A549 (cell line): ENCODE measurements at regions not wholly inside any gene's neighbourhood (a gene's known extent, or its start where the extent isn't known, plus 50 kb on each side); places are given as distances from the start of the nearest gene placed in this dataset.

ENCODE experiments used
- ATAC-seq, 2 experiments: fragments of 200-7000 bp in 1 of 2; fragments of >200 bp in 1 of 2; cut with Nextera tagmentation in 1 of 2; cut with Tn5 transposase in 1 of 2; 3 replicates each; pipeline versions ENCODE4 v1.8.0 to v1.9.1; 2018 to 2020; ENCODE audit warnings: mild to moderate bottlenecking in 1 of 2, moderate library complexity in 1 of 2
- CTCF ChIA-PET: fragments of 300-600 bp; sonication (Branson Sonifier 250); formaldehyde crosslinking; extraction: SDS; loops from one replicate; lab custom pipeline; 2021; ENCODE audit warnings: antibody characterized with exemption, inconsistent platforms; lab: Yijun Ruan, JAX
- POLR2A ChIA-PET: fragments of 350-600 bp; formaldehyde crosslinking; extraction: SDS; loops from one replicate; lab custom pipeline; 2021; ENCODE audit warnings: antibody characterized with exemption, inconsistent platforms; lab: Yijun Ruan, JAX
- DNase-seq, 2 experiments: peaks; one replicate each; pipeline versions ENCODE4 v3.0.0 to v3.0.0-alpha.2; 2011 to 2016; ENCODE audit warnings: low read depth in 1 of 2, low spot score in 1 of 2
- FAIRE-seq: peaks from 2 replicates; lab custom pipeline; 2011; peaks lifted over from hg19 to GRCh38; lab: Jason Lieb, UNC
- H3K27ac ChIP-seq, 2 experiments: fragments of >200 bp; sonication (Bioruptor Twin); formaldehyde crosslinking; 3 replicates each; pipeline ENCODE4 v1.5.1; 2016 to 2017
- H3K4me1 ChIP-seq: fragments of >200 bp; sonication (Bioruptor Twin); formaldehyde crosslinking; 3 replicates; pipeline ENCODE4 v1.6.1; 2016
- H3K4me2 ChIP-seq: fragments of >200 bp; sonication (Bioruptor Twin); formaldehyde crosslinking; 3 replicates; pipeline ENCODE4 v1.6.1; 2016
- H3K4me3 ChIP-seq: fragments of >200 bp; sonication (Bioruptor Twin); formaldehyde crosslinking; 3 replicates; pipeline ENCODE4 v1.5.1; 2016
- H3K9me3 ChIP-seq: fragments of >200 bp; sonication (Bioruptor Twin); formaldehyde crosslinking; 3 replicates; pipeline ENCODE4 v1.6.1; 2016
- CBX2 ChIP-seq: fragments of 200-600 bp; sonication (generic); IDR thresholded peaks from 2 replicates; pipeline ENCODE4 v1.6.1; 2016; ENCODE audit warnings: low read depth, mild to moderate bottlenecking, borderline replicate concordance
- CBX8 ChIP-seq: fragments of 200-600 bp; sonication (generic); IDR thresholded peaks from 2 replicates; pipeline ENCODE4 v1.6.1; 2016
- CEBPB ChIP-seq, 2 experiments: fragments of >200 bp in 1 of 2; sonication (Bioruptor Twin) in 1 of 2; formaldehyde crosslinking in 1 of 2; IDR thresholded peaks; 2 replicates each; pipeline ENCODE4 v1.6.1; 2012 to 2016
- CHD2 ChIP-seq: fragments of 150-350 bp; IDR thresholded peaks from 2 replicates; pipeline ENCODE4 v1.6.1; 2014; ENCODE audit warnings: low read length; ENCODE audit not compliant: partially characterized antibody
- E2F6 ChIP-seq: IDR thresholded peaks from 2 replicates; pipeline ENCODE4 v1.6.1; 2012; ENCODE audit warnings: low read depth, borderline replicate concordance
- EHF ChIP-seq: fragments of 250-450 bp; sonication (Bioruptor Pico); IDR thresholded peaks from 2 replicates; pipeline ENCODE4 v1.5.0; 2020; ENCODE audit warnings: mild to moderate bottlenecking
- EHMT2 ChIP-seq: fragments of 200-600 bp; sonication (generic); IDR thresholded peaks from 2 replicates; pipeline ENCODE4 v1.6.1; 2016; ENCODE audit warnings: antibody characterized with exemption, low read depth, mild to moderate bottlenecking, moderate library complexity
- EP300 ChIP-seq, 2 experiments: fragments of >200 bp; sonication (Bioruptor Twin); formaldehyde crosslinking; IDR thresholded peaks; 2 replicates in 1 of 2; 3 replicates in 1 of 2; pipeline ENCODE4 v1.6.1; 2016 to 2017
- FOSB ChIP-seq: fragments of 250-450 bp; sonication (Bioruptor Pico); IDR thresholded peaks from 2 replicates; pipeline ENCODE4 v1.5.0; 2020; ENCODE audit warnings: mild to moderate bottlenecking, moderate library complexity
- FOXS1 ChIP-seq: fragments of 250-450 bp; sonication (Bioruptor Pico); IDR thresholded peaks from 2 replicates; pipeline ENCODE4 v1.5.0; 2020; ENCODE audit warnings: mild to moderate bottlenecking, moderate library complexity
- GATA3 ChIP-seq: IDR thresholded peaks from 2 replicates; pipeline ENCODE4 v1.6.1; 2012; ENCODE audit warnings: borderline replicate concordance
- HDAC2 ChIP-seq: fragments of 200-600 bp; sonication (generic); IDR thresholded peaks from 2 replicates; pipeline ENCODE4 v1.6.1; 2016
- HEYL ChIP-seq: fragments of 250-450 bp; sonication (Bioruptor Pico); IDR thresholded peaks from 2 replicates; pipeline ENCODE4 v1.8.0; 2021; ENCODE audit warnings: mild to moderate bottlenecking, moderate library complexity
- HMGXB4 ChIP-seq: fragments of 250-450 bp; sonication (Bioruptor Pico); IDR thresholded peaks from 2 replicates; pipeline ENCODE4 v1.5.0; 2021; ENCODE audit warnings: mild to moderate bottlenecking, moderate library complexity, borderline replicate concordance
- HOXA7 ChIP-seq: fragments of 250-450 bp; sonication (Bioruptor Pico); IDR thresholded peaks from 2 replicates; pipeline ENCODE4 v1.5.0; 2020; ENCODE audit warnings: mild to moderate bottlenecking, moderate library complexity
- HOXB5 ChIP-seq: fragments of 250-450 bp; sonication (Bioruptor Pico); IDR thresholded peaks from 2 replicates; pipeline ENCODE4 v1.5.0; 2020; ENCODE audit warnings: mild to moderate bottlenecking, moderate library complexity
- JUN ChIP-seq, 2 experiments: fragments of >200 bp; sonication (Bioruptor Twin); formaldehyde crosslinking; IDR thresholded peaks; 2 replicates in 1 of 2; 3 replicates in 1 of 2; pipeline ENCODE4 v1.6.1; 2016 to 2017
- JUNB ChIP-seq: fragments of >200 bp; sonication (Bioruptor Twin); formaldehyde crosslinking; IDR thresholded peaks from 2 replicates; pipeline ENCODE4 v1.6.1; 2016
- KDM1A ChIP-seq: fragments of 200-600 bp; sonication (generic); IDR thresholded peaks from 2 replicates; pipeline ENCODE4 v1.6.1; 2016; ENCODE audit warnings: low read depth, mild to moderate bottlenecking
- NFE2L2 ChIP-seq: fragments of 150-350 bp; conservative IDR thresholded peaks from 2 replicates; pipeline ENCODE4 v1.6.1; 2014; ENCODE audit warnings: low read length
- NPAS2 ChIP-seq: fragments of 250-450 bp; sonication (Bioruptor Pico); IDR thresholded peaks from 2 replicates; pipeline ENCODE4 v1.8.0; 2022; ENCODE audit warnings: mild to moderate bottlenecking, moderate library complexity, borderline replicate concordance
- RARB ChIP-seq: fragments of 250-450 bp; sonication (Bioruptor Pico); IDR thresholded peaks from 2 replicates; pipeline ENCODE4 v1.8.0; 2021; ENCODE audit warnings: mild to moderate bottlenecking, moderate library complexity
- SMC3 ChIP-seq: fragments of >200 bp; sonication (Bioruptor Twin); formaldehyde crosslinking; IDR thresholded peaks from 3 replicates; pipeline ENCODE4 v1.6.1; 2018; ENCODE audit warnings: inconsistent platforms
- SREBF2 ChIP-seq: fragments of 450-650 bp; IDR thresholded peaks from 2 replicates; pipeline ENCODE4 v1.6.1; 2014; ENCODE audit warnings: mild to moderate bottlenecking, moderate library complexity
- TP53 ChIP-seq: fragments of 250-450 bp; sonication (Bioruptor Pico); IDR thresholded peaks from 2 replicates; pipeline ENCODE4 v1.5.0; 2021; ENCODE audit warnings: mild to moderate bottlenecking, moderate library complexity
- ZC3H11A ChIP-seq: fragments of 450-650 bp; IDR thresholded peaks from 2 replicates; pipeline ENCODE4 v1.6.1; 2014; ENCODE audit warnings: antibody characterized with exemption, mild to moderate bottlenecking
- WGBS: methylation state at CpG from one replicate; pipeline ENCODE4 v1.1.6; 2017; ENCODE audit errors: missing lambda C conversion rate; 5-methylcytosine and 5-hydroxymethylcytosine counted together
- TF ChIP-seq, protein P1 (sequence below): fragments of 150-350 bp; IDR thresholded peaks from 2 replicates; pipeline ENCODE4 v1.6.1; 2014; ENCODE audit warnings: low read depth, mild to moderate bottlenecking, low read length
- TF ChIP-seq, protein P2 (sequence below): IDR thresholded peaks from 2 replicates; pipeline ENCODE4 v1.6.1; 2012
- TF ChIP-seq, protein P3 (sequence below): fragments of >200 bp; sonication (Bioruptor Twin); formaldehyde crosslinking; IDR thresholded peaks from 3 replicates; pipeline ENCODE4 v1.6.1; 2016

DNA sequence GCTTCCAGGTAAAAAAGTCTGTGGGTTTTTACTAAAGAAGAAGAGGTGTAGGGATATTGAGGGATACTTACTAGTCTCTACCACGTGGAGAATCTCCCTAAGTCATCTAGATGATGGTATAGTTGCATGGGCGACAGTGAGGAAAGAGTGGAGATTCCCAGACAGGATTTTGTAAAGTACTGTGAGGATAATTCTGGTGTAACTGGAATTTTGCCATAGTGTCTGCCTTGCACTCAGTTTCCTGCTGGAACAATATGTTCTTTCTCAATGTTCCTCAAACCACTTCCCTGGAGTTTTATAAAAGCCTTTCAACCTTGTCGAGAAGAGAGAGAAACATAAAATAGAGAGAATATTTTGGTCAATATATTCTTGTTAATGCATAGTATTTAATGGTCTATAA is 95.1 kb upstream of the WLS start (continued):
- TF ChIP-seq HEYL (CRISPR knock-in tag), result no peak
- TF ChIP-seq, protein P1, sequence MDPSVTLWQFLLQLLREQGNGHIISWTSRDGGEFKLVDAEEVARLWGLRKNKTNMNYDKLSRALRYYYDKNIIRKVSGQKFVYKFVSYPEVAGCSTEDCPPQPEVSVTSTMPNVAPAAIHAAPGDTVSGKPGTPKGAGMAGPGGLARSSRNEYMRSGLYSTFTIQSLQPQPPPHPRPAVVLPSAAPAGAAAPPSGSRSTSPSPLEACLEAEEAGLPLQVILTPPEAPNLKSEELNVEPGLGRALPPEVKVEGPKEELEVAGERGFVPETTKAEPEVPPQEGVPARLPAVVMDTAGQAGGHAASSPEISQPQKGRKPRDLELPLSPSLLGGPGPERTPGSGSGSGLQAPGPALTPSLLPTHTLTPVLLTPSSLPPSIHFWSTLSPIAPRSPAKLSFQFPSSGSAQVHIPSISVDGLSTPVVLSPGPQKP, result no peak
- TF ChIP-seq, protein P2, sequence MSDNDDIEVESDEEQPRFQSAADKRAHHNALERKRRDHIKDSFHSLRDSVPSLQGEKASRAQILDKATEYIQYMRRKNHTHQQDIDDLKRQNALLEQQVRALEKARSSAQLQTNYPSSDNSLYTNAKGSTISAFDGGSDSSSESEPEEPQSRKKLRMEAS, result no peak
- no peak for TF ChIP-seq HMGXB4
- no peak for TF ChIP-seq EP300 (IDR thresholded peaks at IDR 0.05)

- 79% methylated on average over 2 of the region's 2 CpGs for WGBS
- Histone ChIP-seq H3K4me1 (no peaks in the 10 kb centered on the region), H3K9me3 (no peaks in the 10 kb centered on the region), H3K4me2 (no peak overlapping the region), H3K27ac (no peak overlapping the region), H3K4me3 (no peak overlapping the region)
- FAIRE-seq, result no peak
- no peak for DNase-seq
- no peak for ATAC-seq
- POLR2A ChIA-PET, result no interaction called here
- TF ChIP-seq FOXS1, result no peak
- no peak for TF ChIP-seq CEBPB (IDR thresholded peaks at IDR 0.05)
- no peak for TF ChIP-seq HOXB5 (CRISPR knock-in tag)
- TF ChIP-seq ZC3H11A, result no peak
- no peak for TF ChIP-seq JUN (IDR thresholded peaks at IDR 0.05)
- TF ChIP-seq EHF (CRISPR knock-in tag), result no peak
- no peak for TF ChIP-seq FOSB (CRISPR knock-in tag)
- TF ChIP-seq CHD2, result no peak
- no peak for TF ChIP-seq CBX2
- TF ChIP-seq GATA3, result no peak
- TF ChIP-seq SMC3, result no peak
- TF ChIP-seq CBX8, result no peak
- no peak for TF ChIP-seq TP53 (CRISPR knock-in tag)
- TF ChIP-seq, protein P3, sequence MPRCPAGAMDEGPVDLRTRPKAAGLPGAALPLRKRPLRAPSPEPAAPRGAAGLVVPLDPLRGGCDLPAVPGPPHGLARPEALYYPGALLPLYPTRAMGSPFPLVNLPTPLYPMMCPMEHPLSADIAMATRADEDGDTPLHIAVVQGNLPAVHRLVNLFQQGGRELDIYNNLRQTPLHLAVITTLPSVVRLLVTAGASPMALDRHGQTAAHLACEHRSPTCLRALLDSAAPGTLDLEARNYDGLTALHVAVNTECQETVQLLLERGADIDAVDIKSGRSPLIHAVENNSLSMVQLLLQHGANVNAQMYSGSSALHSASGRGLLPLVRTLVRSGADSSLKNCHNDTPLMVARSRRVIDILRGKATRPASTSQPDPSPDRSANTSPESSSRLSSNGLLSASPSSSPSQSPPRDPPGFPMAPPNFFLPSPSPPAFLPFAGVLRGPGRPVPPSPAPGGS, result no peak
- TF ChIP-seq E2F6, result no peak
- TF ChIP-seq RARB, result no peak
- TF ChIP-seq, all 56 proteins: peak for 0
- CTCF ChIA-PET, result interaction anchor here (0.8 to 1.2 kb wide), 2 partner anchors 16 to 206 kb away, joined by 4 to 5 read pairs; no protein-coding TSS in a partner anchor
These were observed 94.2 kb upstream of the WLS start for GRCh38 chr1:68326481-68326880.

- no peak overlapping the region for H3K27ac ChIP-seq
- no peak for ATAC-seq
- WGBS, result 78% methylated on average over 1 of the region's 2 CpGs
- POLR2A ChIA-PET, result no interaction called here
- no peaks in the 10 kb centered on the region for H3K9me3 ChIP-seq
- FAIRE-seq, result no peak
- no peak overlapping the region for H3K4me3 ChIP-seq
- DNase-seq, result no peak
- 0 out of 3 replicates have a peak, but pooled peaks cover 5% of the 10 kb centered on the region for H3K4me1 ChIP-seq
- CTCF ChIA-PET, result interaction anchor here (0.6 to 7.8 kb wide), 4 partner anchors 15 to 1413 kb away, joined by 3 to 191 read pairs (median 4); no protein-coding TSS in a partner anchor
- no peak overlapping the region for H3K4me2 ChIP-seq
- no peak for TF ChIP-seq NFE2L2
- TF ChIP-seq CBX8, result no peak
- TF ChIP-seq JUNB, result no peak
- TF ChIP-seq HDAC2, result no peak
- TF ChIP-seq HOXB5 (CRISPR knock-in tag), result no peak
- no peak for TF ChIP-seq TP53 (CRISPR knock-in tag)
- no peak for TF ChIP-seq GATA3
- TF ChIP-seq SREBF2, result no peak
- TF ChIP-seq EHMT2, result no peak
- no peak for TF ChIP-seq HOXA7 (CRISPR knock-in tag)
- TF ChIP-seq KDM1A, result no peak
- TF ChIP-seq NPAS2 (CRISPR knock-in tag), result no peak
- TF ChIP-seq, all 56 proteins: peak for 0
These were observed 92.0 kb upstream of the WLS start for GRCh38 chr1:68324316-68324715.
